ENCODE measurements at regions not wholly inside any gene's neighbourhood (a gene's known extent, or its start where the extent isn't known, plus 50 kb on each side); places are given as distances from the start of the nearest gene placed in this dataset.

DNA sequence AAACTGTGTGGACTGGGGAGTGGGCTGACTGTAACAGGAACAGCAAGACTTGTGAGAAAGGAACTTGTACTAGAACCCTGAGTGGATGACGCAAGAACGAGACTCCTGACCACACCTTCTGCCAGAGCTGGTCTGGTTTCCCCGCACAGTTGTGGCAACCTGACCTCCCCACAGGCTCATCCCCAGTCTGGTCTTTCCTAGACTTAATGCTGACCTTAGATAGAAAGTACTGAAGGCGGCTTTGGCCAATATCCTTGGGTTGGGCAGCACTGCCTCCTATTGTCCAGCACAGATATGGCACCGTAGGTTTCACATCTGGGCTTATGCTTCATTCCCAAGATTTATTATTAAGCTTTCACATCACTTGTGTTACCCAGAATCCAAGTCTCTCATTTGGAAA lies 137.8 kb upstream of the FRG1 start:
- TF ChIP-seq POLR2A (IDR thresholded peaks at IDR 0.05) (no peak), EP300 (IDR thresholded peaks at IDR 0.05) (no peak)
- TF ChIP-seq, protein P1, sequence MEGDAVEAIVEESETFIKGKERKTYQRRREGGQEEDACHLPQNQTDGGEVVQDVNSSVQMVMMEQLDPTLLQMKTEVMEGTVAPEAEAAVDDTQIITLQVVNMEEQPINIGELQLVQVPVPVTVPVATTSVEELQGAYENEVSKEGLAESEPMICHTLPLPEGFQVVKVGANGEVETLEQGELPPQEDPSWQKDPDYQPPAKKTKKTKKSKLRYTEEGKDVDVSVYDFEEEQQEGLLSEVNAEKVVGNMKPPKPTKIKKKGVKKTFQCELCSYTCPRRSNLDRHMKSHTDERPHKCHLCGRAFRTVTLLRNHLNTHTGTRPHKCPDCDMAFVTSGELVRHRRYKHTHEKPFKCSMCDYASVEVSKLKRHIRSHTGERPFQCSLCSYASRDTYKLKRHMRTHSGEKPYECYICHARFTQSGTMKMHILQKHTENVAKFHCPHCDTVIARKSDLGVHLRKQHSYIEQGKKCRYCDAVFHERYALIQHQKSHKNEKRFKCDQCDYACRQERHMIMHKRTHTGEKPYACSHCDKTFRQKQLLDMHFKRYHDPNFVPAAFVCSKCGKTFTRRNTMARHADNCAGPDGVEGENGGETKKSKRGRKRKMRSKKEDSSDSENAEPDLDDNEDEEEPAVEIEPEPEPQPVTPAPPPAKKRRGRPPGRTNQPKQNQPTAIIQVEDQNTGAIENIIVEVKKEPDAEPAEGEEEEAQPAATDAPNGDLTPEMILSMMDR (IDR thresholded peaks at IDR 0.05): no peak
